GM23338 (cell line): ENCODE measurements at regions not wholly inside any gene's neighbourhood (a gene's known extent, or its start where the extent isn't known, plus 50 kb on each side); places are given as distances from the start of the nearest gene placed in this dataset.
"Not testable (repeated sequence)": the region's sequence is repeated elsewhere in the genome, so short reads cannot be mapped to it uniquely, and the experiment has no call there.

ENCODE experiments used
- ATAC-seq: fragments of 200-7000 bp; cut with Tn5 transposase; 3 replicates; pipeline ENCODE4 v1.9.1; 2020
- DNase-seq: peaks from one replicate; pipeline ENCODE4 v3.0.0-alpha.2; 2015; ENCODE audit warnings: low spot score
- H2AFZ ChIP-seq: fragments of 200-600 bp; sonication (generic); 2 replicates; pipeline ENCODE4 v1.8.0; 2016; ENCODE audit warnings: antibody characterized with exemption, mild to moderate bottlenecking, moderate library complexity
- H3F3A ChIP-seq: fragments of 200-600 bp; sonication (generic); replicated peaks from 2 replicates; pipeline ENCODE4 v1.8.0; 2017; ENCODE audit warnings: antibody characterized with exemption, mixed run types, low read depth
- H3K27ac ChIP-seq: fragments of 200-600 bp; sonication (generic); 2 replicates; pipeline ENCODE4 v1.6.1; 2016; ENCODE audit warnings: low read depth
- H3K27me3 ChIP-seq: fragments of 200-600 bp; sonication (generic); 2 replicates; pipeline ENCODE4 v1.8.0; 2016; ENCODE audit warnings: mild to moderate bottlenecking, mixed run types, moderate library complexity; ENCODE audit not compliant: insufficient read depth
- H3K36me3 ChIP-seq: fragments of 200-600 bp; sonication (generic); 2 replicates; pipeline ENCODE4 v1.8.0; 2016; ENCODE audit warnings: mild to moderate bottlenecking; ENCODE audit not compliant: insufficient read depth
- H3K4me1 ChIP-seq: fragments of 200-600 bp; sonication (generic); 2 replicates; pipeline ENCODE4 v1.8.0; 2016; ENCODE audit warnings: mild to moderate bottlenecking, moderate library complexity; ENCODE audit not compliant: insufficient read depth
- H3K4me2 ChIP-seq: fragments of 200-600 bp; sonication (generic); 2 replicates; pipeline ENCODE4 v1.7.1; 2017; ENCODE audit warnings: mixed run types
- H3K4me3 ChIP-seq: fragments of 200-600 bp; sonication (generic); 2 replicates; pipeline ENCODE4 v1.6.1; 2016; ENCODE audit warnings: mixed run types
- H3K79me2 ChIP-seq: fragments of 200-600 bp; sonication (generic); replicated peaks from 2 replicates; pipeline ENCODE4 v1.8.0; 2017; ENCODE audit warnings: mild to moderate bottlenecking; ENCODE audit not compliant: insufficient read depth
- H3K9me2 ChIP-seq: fragments of 200-600 bp; sonication (generic); 2 replicates; pipeline ENCODE4 v1.8.0; 2017; ENCODE audit not compliant: insufficient read depth
- H4K20me1 ChIP-seq: fragments of 200-600 bp; sonication (generic); replicated peaks from 2 replicates; pipeline ENCODE4 v1.8.0; 2017; ENCODE audit warnings: mild to moderate bottlenecking; ENCODE audit not compliant: insufficient read depth
- H3K27ac Mint-ChIP-seq: 2 replicates; pipeline ENCODE4 v1.8.0; 2020; ENCODE audit warnings: inconsistent platforms, mild to moderate bottlenecking, moderate library complexity, mixed read lengths
- H3K27me3 Mint-ChIP-seq: 3 replicates; pipeline ENCODE4 v1.8.0; 2022; ENCODE audit warnings: low read depth, mild to moderate bottlenecking, moderate library complexity, mixed read lengths, inconsistent platforms; ENCODE audit not compliant: insufficient read depth, poor library complexity
- H3K36me3 Mint-ChIP-seq: 3 replicates; pipeline ENCODE4 v1.8.0; 2021; ENCODE audit warnings: low read depth, mild to moderate bottlenecking, inconsistent platforms, moderate library complexity, mixed read lengths
- H3K4me1 Mint-ChIP-seq: 3 replicates; pipeline ENCODE4 v1.8.0; 2020; ENCODE audit warnings: mild to moderate bottlenecking, inconsistent platforms, mixed read lengths
- H3K4me3 Mint-ChIP-seq: 3 replicates; pipeline ENCODE4 v1.8.0; 2021; ENCODE audit warnings: moderate library complexity, mild to moderate bottlenecking, inconsistent platforms, mixed read lengths
- H3K9me3 Mint-ChIP-seq: 3 replicates; pipeline ENCODE4 v1.8.0; 2020; ENCODE audit warnings: moderate library complexity, mild to moderate bottlenecking, inconsistent platforms, mixed read lengths
- CREB1 ChIP-seq: fragments of 250-450 bp; sonication (Bioruptor Pico); IDR thresholded peaks from 2 replicates; pipeline ENCODE4 v1.5.0; 2020; ENCODE audit warnings: low read depth, mild to moderate bottlenecking, moderate library complexity
- CTCF ChIP-seq, 2 experiments: fragments of 200-600 bp in 1 of 2; sonication (generic) in 1 of 2; conservative IDR thresholded peaks; 2 replicates each; pipeline versions ENCODE4 v1.5.1 to v1.6.1; 2016 to 2017; ENCODE audit warnings: antibody characterized with exemption in 2 of 2, low read depth in 2 of 2, mild to moderate bottlenecking in 2 of 2, moderate library complexity in 1 of 2
- NANOG ChIP-seq: IDR thresholded peaks from 2 replicates; pipeline ENCODE4 v1.6.1; 2016; ENCODE audit warnings: antibody characterized with exemption, borderline replicate concordance
- ZNF114 ChIP-seq: fragments of 250-450 bp; sonication (Bioruptor Pico); IDR thresholded peaks from 2 replicates; pipeline ENCODE4 v1.5.0; 2020; ENCODE audit warnings: mild to moderate bottlenecking, moderate library complexity
- ZNF462 ChIP-seq: fragments of 250-450 bp; sonication (Bioruptor Pico); IDR thresholded peaks from 2 replicates; pipeline ENCODE4 v1.5.0; 2020; ENCODE audit warnings: mild to moderate bottlenecking, moderate library complexity
- TF ChIP-seq, protein P1 (sequence below): IDR thresholded peaks from one replicate; pipeline ENCODE4 v1.6.1; 2018; ENCODE audit warnings: antibody characterized with exemption; ENCODE audit not compliant: unreplicated experiment

GRCh38 chr5:97234380-97234779 lies 51.3 kb upstream of the RIOK2 start:
- not testable (repeated sequence) for H3K4me2 ChIP-seq, H3K79me2 ChIP-seq, H3F3A ChIP-seq, H3K4me3 ChIP-seq, H2AFZ ChIP-seq, H4K20me1 ChIP-seq, H3K4me1 ChIP-seq, H3K4me3 Mint-ChIP-seq, H3K27me3 ChIP-seq, H3K27ac ChIP-seq, DNase-seq, ATAC-seq, H3K27me3 Mint-ChIP-seq, H3K4me1 Mint-ChIP-seq, H3K9me2 ChIP-seq, H3K27ac Mint-ChIP-seq, H3K36me3 Mint-ChIP-seq, H3K36me3 ChIP-seq
- H3K9me3 Mint-ChIP-seq: peaks cover 25% of the 10 kb centered on the region

DNA sequence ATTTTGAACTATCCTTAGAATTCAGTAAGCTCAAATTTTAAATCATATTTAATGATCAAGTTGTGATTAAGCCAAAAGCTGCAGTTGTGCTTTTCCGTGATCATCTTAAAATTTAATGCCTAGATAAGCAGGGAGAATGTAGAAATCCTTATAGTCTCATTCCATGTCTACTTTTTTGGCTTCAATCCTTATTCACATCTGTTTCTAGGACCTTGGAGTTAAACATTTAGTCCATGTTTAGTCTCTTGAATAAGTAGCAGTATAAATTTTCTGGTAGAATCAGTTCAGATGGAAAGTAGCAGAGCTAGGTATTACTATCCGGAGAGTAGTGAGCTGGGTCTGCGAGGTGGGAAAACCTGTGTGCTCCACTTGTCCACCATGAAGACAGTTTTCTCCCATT lies 59.3 kb upstream of the RIOK2 start:
- H3K4me3 ChIP-seq: no peak overlapping the region
- H3K4me1 Mint-ChIP-seq: peaks cover 4% of the 10 kb centered on the region; the same call in 1 of the 3 replicates
- H2AFZ ChIP-seq: no peak overlapping the region
- no peak overlapping the region for H3K27ac Mint-ChIP-seq
- no peaks in the 10 kb centered on the region for H4K20me1 ChIP-seq
- H3K4me2 ChIP-seq: no peak overlapping the region
- no peaks in the 10 kb centered on the region for H3F3A ChIP-seq
- peaks cover 13% of the 10 kb centered on the region for H3K36me3 Mint-ChIP-seq
- no peaks in the 10 kb centered on the region for H3K27me3 ChIP-seq
- no peaks in the 10 kb centered on the region; the same call in 1 of the 2 replicates for H3K4me1 ChIP-seq
- no peak for ATAC-seq
- TF ChIP-seq CTCF (conservative IDR thresholded peaks at IDR 0.05; ENCODE audit: low read depth in 2 of 2): no peak
- TF ChIP-seq CREB1: no peak
- H3K4me3 Mint-ChIP-seq: no peak overlapping the region
- DNase-seq: no peak
- H3K9me2 ChIP-seq: no peaks in the 10 kb centered on the region
- peaks cover 14% of the 10 kb centered on the region for H3K9me3 Mint-ChIP-seq
- no peaks in the 10 kb centered on the region for H3K36me3 ChIP-seq
- peaks cover 2% of the 10 kb centered on the region for H3K27me3 Mint-ChIP-seq
- H3K79me2 ChIP-seq: no peaks in the 10 kb centered on the region
- no peak overlapping the region for H3K27ac ChIP-seq

- no peaks in the 10 kb centered on the region for H3K27me3 ChIP-seq
- H3K4me1 ChIP-seq: no peaks in the 10 kb centered on the region; the same call in 1 of the 2 replicates
- H3F3A ChIP-seq: no peaks in the 10 kb centered on the region
- no peaks in the 10 kb centered on the region for H3K79me2 ChIP-seq
- Mint-ChIP-seq H3K9me3 (peaks cover 14% of the 10 kb centered on the region), H3K36me3 (peaks cover 13% of the 10 kb centered on the region), H3K4me3 (no peak overlapping the region), H3K4me1 (peaks cover 4% of the 10 kb centered on the region; the same call in 1 of the 3 replicates), H3K27me3 (peaks cover 2% of the 10 kb centered on the region), H3K27ac (no peak overlapping the region)
- H3K36me3 ChIP-seq: no peaks in the 10 kb centered on the region
- H3K4me2 ChIP-seq: no peak overlapping the region
- no peaks in the 10 kb centered on the region for H3K9me2 ChIP-seq
- DNase-seq (no peak), ATAC-seq (no peak)
- H3K27ac ChIP-seq: no peak overlapping the region
- H3K4me3 ChIP-seq: no peak overlapping the region
- H2AFZ ChIP-seq: no peak overlapping the region
- H4K20me1 ChIP-seq: no peaks in the 10 kb centered on the region
- TF ChIP-seq ZNF462 (no peak), NANOG (no peak), ZNF114 (CRISPR knock-in tag) (no peak)
- TF ChIP-seq, protein P1, sequence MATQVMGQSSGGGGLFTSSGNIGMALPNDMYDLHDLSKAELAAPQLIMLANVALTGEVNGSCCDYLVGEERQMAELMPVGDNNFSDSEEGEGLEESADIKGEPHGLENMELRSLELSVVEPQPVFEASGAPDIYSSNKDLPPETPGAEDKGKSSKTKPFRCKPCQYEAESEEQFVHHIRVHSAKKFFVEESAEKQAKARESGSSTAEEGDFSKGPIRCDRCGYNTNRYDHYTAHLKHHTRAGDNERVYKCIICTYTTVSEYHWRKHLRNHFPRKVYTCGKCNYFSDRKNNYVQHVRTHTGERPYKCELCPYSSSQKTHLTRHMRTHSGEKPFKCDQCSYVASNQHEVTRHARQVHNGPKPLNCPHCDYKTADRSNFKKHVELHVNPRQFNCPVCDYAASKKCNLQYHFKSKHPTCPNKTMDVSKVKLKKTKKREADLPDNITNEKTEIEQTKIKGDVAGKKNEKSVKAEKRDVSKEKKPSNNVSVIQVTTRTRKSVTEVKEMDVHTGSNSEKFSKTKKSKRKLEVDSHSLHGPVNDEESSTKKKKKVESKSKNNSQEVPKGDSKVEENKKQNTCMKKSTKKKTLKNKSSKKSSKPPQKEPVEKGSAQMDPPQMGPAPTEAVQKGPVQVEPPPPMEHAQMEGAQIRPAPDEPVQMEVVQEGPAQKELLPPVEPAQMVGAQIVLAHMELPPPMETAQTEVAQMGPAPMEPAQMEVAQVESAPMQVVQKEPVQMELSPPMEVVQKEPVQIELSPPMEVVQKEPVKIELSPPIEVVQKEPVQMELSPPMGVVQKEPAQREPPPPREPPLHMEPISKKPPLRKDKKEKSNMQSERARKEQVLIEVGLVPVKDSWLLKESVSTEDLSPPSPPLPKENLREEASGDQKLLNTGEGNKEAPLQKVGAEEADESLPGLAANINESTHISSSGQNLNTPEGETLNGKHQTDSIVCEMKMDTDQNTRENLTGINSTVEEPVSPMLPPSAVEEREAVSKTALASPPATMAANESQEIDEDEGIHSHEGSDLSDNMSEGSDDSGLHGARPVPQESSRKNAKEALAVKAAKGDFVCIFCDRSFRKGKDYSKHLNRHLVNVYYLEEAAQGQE: no peak
These were observed 60.3 kb upstream of the RIOK2 start for GRCh38 chr5:97243353-97243752.
